Kidney capillary endothelial cell (primary cell): ENCODE measurements at regions not wholly inside any gene's neighbourhood (a gene's known extent, or its start where the extent isn't known, plus 50 kb on each side); places are given as distances from the start of the nearest gene placed in this dataset.
A peak's percentile ranks its signal among the peaks of the same experiment; 100 is the strongest.
"Not testable (repeated sequence)": the region's sequence is repeated elsewhere in the genome, so short reads cannot be mapped to it uniquely, and the experiment has no call there.

Source experiments
- DNase-seq: peaks from one replicate; pipeline ENCODE4 v3.0.0-alpha.2; 2018; ENCODE audit warnings: low spot score

DNA sequence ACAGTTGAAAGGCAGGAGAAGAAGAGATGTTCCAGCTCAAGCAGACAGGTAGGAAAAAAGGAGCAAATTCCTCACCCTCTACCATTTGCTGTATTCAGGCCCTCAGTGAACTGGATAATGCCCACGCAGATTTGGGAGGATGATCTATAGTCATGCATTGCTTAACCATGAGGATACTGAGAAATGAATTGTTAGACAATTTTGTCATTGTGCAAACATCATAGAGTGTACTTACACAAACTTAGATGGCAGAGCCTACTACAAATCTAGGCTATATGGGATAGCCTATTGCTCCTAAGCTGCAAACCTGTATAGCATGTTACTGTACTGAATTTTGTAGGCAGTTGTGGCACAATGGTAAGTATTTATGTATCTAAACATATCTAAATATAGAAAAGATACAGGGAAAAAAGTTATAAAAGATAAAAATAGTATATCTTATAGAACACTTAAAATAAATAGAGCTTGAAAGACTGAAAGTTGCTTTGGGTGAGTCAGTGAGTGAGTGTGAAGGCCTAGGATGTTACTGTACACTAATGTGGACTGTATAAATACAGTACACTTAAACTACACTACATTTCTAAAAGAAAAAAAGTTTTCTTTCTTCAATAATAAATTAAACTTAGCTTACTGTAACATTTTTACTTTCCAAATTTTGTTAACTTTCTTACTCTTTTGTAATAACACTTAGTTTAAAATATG, 672.3 kb downstream of the UTRN start:
- DNase-seq, result no peak

DNA sequence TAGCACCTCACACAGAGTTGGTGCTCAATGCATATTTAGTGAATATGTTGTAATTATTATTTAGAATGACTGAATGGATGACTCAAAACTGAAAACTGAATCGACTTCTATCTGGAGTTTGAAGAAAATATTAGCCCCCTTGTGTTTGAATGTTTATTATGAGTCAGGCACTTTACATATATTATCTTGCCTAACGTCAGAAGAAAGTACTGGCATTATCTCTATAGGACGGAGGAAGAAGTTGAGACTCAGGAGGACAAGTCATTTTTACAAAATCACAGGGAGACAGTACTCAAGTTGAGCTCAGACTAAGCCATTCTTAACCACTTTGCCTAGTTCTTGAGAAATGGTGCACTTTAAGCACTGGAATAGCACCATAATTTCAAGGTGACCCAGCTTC, 684.0 kb downstream of the UTRN start:
- no peak for DNase-seq

DNA sequence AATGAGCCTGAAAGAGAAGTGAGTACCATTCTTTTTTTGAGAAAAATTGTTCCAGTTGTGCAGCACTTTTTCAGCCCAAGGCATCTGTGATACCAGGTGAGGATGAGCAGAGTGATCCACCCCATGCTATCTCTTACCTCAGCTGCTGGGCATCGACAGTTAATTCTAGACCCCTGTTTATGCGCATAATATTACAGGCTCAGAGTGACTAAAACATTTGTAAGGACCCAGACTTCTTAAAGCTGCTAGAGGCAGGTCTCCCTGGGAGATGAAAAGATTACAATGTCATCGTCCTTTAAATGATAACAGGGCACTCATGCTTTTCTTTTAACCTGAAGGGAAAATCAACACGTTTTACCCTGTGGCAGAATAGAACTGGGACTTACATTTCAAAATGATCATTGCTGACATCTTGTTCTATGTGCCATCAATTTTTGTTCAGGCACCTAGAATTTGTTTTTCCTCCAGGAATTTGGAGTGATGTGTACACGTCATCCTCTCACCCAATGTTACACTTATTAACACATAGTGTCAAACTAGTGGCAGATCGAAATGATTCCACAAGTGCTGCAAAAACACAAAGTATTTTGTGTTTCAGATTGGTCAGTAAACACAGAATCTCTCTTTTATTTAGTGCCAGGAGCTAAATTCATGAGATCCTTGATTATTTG, 684.6 kb downstream of the UTRN start:
- no peak for DNase-seq

DNA sequence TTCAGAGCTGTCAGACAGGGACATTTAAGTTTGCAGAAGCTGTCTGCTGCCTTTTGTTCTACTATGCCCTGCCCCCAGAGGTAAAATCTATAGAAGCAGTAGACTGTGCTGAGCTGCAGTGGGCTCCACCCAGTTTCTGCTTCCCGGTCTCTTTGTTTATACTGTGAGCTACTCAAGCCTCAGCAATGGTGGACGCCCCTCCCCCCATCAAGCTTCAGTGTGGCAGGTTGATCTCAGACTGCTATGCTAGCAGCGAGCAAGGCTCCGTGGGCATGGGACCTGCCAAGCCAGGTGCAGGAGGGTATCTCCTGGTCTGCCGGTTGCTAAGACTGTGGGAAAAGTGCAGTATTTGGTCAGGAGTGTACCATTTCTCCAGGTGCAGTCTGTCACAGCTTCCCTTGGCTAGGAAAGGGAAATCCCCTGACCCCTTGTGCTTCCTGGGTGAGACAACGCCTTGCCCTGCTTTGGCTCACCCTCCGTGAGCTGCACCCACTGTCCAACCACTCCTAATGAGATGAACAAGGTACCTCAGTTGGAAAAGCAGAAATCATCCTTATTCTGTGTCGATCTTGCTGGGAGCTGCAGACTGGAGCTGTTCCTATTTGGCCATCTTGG, 692.2 kb downstream of the UTRN start:
- DNase-seq, result not testable (repeated sequence)

DNA sequence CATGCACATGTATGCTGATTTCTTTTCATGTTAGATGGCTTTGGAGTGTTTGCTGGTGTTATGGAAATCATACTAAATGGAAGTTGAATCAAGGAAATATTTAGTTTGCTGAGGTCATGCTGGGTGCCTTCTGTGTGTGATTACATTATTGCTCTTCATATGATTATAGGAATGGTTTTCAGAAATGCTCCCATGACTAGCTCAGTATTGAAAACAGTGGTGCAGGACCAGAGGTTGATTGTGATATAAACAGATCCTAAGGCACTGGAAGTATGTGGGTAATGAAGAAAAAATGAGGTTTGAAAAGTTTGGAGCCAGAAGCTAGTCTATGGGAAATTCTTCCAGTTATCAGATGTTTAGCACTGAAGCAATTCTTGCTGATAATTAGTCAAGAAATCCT, 693.1 kb downstream of the UTRN start:
- no peak for DNase-seq

DNA sequence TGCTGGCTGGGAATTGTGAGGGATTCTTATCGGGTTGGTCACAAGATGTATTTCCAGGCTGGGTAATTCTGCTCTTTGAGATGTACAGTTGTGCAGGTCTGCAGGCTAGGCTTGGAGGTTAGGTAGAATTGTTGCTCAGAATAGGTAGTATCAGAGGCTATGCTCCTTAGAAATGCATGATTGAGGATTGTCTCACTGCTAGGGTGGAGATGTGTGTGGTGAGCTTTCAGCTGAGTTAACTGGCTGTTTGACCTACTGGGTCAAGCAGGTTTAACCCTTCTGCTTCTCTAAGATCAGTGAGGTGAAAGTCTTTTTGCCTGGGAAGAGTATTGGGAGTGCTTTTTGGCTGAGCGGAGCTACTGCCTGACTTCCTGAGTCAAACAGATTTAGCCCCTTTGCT, 701.1 kb downstream of the UTRN start:
- DNase-seq, result no peak

DNA sequence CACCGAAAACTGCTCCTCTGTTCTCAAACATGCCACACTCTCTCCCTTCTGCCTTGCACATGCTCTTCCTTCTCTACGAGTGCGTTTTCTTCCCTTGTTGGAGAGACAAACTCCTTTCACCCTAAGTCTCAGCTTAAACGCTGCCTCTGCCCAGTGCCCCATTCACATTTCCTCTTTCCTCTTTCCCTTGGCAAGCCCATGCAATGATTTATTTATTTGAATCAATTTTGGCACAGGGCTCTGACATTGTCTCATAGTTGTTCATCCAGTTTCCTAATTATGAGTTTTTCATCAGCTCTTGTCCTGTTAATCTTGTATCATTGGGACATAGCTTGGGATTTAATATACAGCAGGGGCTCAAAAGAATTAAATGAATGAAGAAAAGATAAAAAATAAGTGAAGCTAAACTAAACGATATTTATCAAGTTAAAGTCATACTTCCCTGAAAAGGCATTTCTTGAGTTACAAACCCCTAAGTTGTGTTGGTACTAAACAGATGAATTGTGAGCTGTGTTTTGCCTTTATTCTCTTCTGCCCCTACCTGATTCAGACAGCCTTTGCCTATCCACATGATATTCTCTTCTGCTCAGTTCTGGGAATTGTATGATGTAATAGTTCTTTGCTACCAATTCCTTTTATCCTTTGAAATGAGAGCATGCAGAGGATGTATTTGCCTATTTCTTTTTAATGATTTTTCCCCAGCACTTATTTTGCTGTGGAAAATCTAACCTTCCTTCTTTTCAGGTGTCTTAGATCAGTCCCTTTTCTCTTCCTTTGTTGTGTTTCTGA, 704.4 kb downstream of the UTRN start:
- DNase-seq, result no peak

DNA sequence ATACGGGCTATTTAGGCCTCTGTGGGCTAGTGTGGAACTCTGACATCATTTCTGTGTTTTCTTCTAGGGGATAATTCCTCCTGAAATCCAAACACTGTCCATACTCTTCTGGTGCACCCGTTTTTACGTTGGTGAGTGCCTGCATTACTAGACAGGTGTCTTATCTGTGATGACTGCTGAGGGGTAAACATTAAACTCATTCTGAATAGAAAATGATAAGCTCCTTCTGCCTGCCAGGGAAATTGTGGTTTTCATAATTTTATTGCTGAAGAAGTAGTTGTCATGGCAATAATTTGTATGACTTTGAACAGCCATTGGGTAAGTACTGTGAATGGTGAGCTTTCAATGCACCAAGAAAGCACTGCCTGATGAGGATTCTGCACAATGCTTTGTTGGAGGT, 705.6 kb downstream of the UTRN start:
- no peak for DNase-seq

DNA sequence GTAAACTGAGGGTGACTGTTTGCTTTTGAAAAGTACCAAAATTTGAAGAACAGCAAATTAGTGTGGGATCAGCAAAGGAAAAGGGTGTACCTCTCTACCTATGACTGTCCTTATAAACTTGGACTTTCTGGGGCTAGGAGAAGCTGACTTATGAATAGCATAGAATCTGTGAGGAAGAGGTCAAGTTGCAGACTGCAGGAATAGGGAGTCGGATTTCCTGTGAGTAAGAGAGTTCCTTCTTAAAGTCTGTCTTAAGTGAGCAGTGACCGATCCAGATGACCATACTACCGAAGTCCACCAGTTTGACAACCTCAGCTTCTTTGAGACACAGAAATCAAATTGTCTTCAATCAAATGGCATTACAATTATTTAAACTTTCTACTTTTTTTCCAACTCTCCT, 708.7 kb downstream of the UTRN start:
- peak; percentile 93 for DNase-seq

DNA sequence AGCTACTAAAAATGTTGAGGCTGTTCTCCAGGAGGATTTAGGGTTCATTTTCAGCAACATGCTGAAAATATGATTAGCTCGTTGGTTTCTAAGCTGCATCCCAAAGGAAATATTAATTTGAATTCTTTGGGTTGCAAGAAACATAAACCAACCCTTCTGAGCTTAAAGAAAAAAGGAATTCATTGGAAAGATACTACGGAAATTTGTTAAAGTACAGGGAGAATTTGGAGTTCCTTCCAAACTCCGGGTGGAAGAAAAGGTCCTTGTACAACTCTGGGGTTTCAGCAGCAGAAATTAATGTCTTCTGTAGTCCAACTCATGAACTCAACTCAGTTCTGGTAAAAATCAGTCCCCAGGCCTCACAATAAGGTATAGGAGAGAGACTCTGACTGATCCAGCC, 712.9 kb downstream of the UTRN start:
- DNase-seq, result no peak

DNA sequence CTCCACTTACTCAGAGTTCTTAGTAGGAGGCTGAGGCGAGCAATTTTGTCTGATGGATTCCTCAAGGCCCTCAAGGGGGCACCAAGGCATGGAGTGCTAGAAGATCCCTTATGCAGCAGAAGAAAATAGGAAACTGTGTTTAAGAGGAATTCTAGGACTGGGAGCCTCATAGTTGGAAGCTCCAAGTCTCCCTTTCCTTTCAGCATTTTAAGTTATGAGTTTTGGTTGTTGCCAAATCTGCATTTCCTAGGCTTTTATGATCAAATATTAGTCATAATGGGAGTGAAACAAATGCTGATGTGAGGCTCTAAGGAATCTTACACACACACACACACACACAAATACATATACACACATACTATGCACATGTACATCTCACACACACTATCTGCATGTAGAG, 714.0 kb downstream of the UTRN start:
- DNase-seq, result no peak

DNA sequence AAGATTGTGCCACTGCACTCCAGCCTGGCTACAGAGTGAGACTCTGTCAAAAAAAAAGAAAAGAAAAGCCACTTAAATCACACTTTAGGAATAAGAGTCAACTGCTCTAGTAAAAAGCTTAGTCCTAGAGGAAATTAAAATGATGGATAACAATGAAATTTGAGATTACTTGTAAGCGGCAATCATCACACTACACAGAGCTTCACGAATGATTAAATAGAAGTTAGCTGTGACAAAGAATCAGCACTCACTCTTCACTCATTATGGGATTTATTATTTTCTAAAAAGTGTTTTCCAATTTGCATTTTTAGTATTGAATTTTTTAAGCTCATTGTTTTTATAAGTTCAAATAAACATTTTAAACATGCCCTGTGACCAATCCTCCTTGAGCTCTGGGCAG, 718.0 kb downstream of the UTRN start:
- DNase-seq, result no peak

DNA sequence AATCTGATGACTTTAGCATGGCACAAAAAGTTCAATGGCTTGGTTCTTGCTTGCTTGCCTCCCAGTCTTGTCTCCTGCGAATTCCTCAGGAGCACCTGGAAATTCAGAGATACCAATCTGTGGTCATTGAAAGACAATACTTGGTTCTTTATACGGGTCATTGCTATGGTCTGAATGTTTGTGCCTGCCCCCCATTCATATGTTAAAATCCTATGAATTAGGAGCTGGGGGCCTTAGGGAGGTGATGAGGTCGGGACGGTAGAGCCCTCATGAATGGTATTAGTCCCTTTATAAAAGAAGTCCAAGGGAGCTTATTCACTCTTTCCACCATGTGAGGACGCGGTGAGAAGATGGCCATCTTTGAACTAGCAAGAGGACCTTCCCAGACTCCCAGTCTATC, 721.8 kb downstream of the UTRN start:
- no peak for DNase-seq

DNA sequence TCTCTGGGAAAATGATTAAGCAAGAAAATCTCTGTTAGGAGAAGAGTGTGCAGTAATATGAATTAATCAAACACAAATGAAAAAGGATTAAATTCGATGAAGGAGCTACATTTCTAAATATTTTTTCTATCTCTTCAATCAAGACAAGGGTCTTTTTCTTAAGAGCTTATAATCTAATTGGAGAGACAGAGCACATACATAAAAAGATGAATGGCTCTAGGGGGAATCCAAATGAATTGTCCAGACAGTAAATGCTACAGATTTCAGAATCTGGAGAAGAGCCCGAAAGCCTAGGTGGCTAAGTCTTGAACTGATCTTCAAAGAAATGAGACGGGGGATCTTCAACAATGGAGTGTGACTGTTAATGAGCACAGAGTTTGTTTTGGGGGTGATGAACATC, 723.6 kb downstream of the UTRN start:
- DNase-seq, result no peak

DNA sequence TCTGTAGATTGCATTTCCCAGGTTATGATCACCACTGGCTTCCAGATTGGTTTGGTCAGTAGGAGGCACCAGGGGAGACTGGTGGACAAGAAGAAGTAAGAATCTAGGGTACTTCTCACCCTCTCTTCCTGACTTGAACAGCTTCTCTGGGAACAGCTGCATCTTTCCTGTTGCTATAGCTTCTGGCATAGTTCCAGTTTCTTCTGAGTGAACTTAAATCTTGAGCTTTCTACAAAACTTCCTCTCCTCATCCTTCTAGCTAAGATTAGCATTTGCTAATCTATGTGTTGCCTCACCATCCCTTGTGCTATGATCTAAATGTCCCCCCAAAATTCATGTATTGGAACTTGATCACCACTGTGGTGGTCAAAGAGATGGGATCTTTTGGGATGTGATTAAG, 724.6 kb downstream of the UTRN start:
- no peak for DNase-seq

DNA sequence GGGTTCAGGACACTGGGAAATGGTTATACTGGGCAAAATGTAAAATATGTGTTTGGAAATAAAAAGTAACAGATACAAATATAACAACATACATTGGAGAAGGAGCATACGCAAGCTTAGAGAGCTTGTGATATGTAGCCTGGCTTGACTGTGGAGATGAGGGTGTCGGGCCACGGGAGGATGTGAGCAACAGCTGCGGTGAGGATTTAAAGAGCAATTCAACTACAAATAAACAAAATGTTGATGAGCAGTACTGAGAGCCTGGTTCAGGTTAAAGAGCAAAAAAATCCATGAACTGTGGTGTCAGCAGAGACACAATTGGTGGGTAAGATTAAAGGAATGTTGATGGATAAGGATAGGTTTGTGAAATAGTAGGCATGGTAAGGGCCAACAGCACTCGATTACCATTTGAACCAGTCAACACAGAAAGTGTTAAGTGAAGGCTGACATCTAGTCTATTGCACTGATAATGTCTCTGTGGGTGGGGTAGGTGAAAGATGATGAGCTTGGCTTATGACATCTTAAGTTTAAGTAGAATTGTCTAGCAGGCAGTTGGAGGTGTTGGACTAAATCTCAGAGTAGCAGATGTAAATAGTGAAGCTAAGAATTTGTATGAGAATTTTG, 723.2 kb downstream of the EPM2A start:
- DNase-seq, result no peak

DNA sequence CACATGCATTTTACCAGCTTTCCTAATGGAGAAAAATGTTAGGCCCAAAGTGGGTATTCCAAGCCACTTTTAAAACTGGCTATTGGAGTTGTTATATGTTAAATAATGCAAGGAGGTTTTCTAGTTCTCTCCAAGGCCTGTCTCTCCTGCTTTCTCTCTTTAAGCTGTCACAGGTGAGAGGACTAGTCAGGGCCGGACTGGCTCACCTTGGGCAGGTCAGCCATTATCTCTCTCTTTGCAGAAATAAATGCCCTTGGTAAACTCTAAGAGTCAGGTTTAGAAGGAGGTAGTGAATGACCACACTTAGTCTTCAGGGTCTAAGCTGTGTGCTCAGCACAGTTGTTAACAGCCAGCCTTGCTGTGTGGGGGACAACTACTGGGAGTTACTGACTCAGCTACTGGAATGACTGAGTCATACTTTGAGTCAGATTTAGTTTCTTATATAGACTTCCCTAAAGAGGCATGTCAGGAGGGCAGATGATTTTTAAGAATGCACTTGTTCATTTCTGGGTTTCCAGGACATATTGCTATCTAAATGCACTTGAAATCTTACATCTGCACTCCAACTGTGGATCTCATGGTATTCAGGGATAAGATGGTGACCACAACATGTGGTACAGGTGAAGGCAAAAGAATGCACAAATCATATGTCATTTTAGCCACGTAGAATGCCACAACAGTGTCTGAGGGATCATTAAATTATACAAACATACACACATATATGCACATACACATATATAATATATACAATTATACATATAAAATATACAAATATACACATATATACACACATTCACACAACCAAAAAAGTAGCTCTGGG, 719.4 kb downstream of the EPM2A start:
- peak; percentile 76 for DNase-seq

DNA sequence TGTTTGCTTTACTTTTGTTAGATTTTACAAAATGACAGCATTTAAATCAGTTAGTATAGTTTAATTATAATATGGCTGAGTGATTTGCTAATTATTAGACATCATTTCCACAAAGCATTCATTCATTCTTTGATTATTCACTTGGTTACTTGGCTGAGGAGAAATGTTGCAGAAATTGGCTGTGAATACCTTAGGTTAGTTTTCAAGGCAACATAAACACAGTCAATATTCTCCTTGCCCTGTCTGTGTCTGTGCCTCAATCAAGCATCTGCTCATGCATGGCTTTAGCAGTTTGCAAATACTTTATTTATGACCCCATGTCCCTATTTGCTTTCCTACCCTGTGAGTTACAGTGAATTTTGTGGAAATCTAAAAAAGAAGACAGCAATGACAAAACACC, 718.3 kb downstream of the EPM2A start:
- no peak for DNase-seq

DNA sequence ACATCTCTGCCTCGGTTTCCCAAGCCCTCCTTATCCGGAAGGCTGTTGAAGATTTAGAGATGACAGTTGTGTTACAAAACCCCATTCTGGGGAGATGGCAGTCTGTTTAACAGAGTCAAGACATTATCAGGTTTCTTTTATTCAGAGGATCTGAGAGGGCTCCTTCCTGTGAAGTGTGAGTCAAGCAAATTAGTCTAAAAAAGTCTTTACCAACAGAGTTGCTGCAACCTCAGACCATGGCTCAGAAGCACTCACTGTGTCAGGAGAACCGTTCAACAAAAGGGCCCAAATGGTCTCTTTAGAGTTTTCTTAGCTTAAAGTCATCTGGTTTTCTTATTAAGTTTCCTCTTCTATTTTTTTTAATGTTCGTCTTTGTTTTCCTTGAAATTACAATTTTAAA, 717.8 kb downstream of the EPM2A start:
- peak; percentile 34 for DNase-seq

DNA sequence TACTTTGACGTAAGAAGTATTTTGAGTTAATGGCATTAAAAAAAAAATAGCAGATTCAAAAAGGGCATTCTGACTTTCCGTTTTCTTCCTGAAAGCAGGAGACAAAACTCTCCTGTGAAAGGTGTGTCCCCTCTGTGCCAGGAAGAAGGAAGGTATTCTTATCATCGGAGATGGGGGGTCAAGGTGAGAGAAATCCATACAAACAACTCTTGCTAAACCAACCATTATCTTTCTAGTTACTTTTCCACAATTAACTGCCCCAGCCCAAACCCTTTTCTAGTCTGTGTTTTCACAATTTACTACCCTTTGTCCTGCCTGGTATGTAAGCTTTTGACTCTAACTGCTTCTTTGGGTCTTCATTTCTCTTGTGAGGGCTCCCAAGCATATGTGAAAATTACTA, 717.3 kb downstream of the EPM2A start:
- DNase-seq, result no peak

DNA sequence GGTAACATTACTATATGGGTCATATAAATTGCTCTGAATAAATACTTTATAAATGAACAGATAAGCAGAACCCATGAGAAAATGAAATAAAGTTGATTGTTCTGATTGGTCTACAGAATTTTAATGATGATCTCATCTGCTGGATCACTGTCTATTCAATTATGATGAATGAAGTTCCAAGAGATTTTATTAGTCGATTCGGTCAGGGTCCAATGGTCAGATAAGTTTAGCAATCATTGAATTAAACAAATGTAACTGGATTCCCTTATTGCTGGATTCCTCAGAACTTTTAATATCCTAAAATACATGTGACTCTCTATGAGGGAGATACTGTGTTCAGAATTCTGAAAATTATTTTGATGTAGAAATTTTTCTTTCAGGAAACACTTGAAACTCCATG, 715.2 kb downstream of the EPM2A start:
- no peak for DNase-seq

DNA sequence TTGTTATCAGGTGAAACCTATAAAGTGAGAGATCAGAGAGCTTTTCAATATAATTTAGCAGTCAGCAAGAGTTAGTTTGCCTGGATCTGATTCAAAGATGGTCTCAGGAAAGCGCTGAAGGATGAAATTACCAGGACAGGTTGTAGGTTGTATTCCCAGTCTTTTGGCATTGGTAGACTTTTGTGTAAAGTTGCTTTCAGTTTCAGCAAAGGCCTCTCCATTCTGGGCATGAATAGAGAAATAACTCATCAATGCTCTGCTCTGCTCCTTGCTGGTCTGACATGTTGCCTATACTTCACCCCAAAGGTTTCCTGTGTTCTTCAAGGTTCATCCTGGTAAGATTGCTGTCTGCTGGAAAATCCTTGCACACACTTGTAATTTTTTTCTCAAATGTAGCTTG, 714.8 kb downstream of the EPM2A start:
- no peak for DNase-seq
